C4-2B (cell line): ENCODE measurements at regions not wholly inside any gene's neighbourhood (a gene's known extent, or its start where the extent isn't known, plus 50 kb on each side); places are given as distances from the start of the nearest gene placed in this dataset.

Source experiments
- CTCF ChIP-seq: fragments of 450-650 bp; conservative IDR thresholded peaks from 2 replicates; pipeline ENCODE4 v1.5.1; 2017; ENCODE audit warnings: mild to moderate bottlenecking
- ZFX ChIP-seq: fragments of 450-650 bp; IDR thresholded peaks from 2 replicates; pipeline ENCODE4 v1.6.1; 2017

- no peak for TF ChIP-seq CTCF
- no peak for TF ChIP-seq ZFX
Observed at GRCh38 chr18:38445804-38446145, 880.2 kb upstream of the CELF4 start.
